ENCODE measurements at regions not wholly inside any gene's neighbourhood (a gene's known extent, or its start where the extent isn't known, plus 50 kb on each side); places are given as distances from the start of the nearest gene placed in this dataset.

GRCh38 chr7:124443762-124444161 is 321.8 kb downstream of the GPR37 start:
- no peaks in the 10 kb centered on the region for H3K27me3 Mint-ChIP-seq (ENCODE audit: insufficient read depth, low read depth, poor library complexity)
- no peak overlapping the region for H3K4me2 ChIP-seq
- H3K79me2 ChIP-seq (replicated peaks; ENCODE audit: insufficient read depth), result no peaks in the 10 kb centered on the region
- DNase-seq (ENCODE audit: low spot score), result no peak
- no peak overlapping the region for H3K4me3 Mint-ChIP-seq
- H3K27ac ChIP-seq (ENCODE audit: low read depth), result no peak overlapping the region
- H4K20me1 ChIP-seq (replicated peaks; ENCODE audit: insufficient read depth), result no peaks in the 10 kb centered on the region
- H3K4me1 ChIP-seq (ENCODE audit: insufficient read depth), result peaks cover 6% of the 10 kb centered on the region; the same call in 1 of the 2 replicates
- no peak overlapping the region for H2AFZ ChIP-seq
- no peak overlapping the region for H3K4me3 ChIP-seq
- no peaks in the 10 kb centered on the region for H3K27me3 ChIP-seq (ENCODE audit: insufficient read depth)
- H3K27ac Mint-ChIP-seq, result no peak overlapping the region
- H3K9me3 Mint-ChIP-seq, result no peaks in the 10 kb centered on the region
- H3K4me1 Mint-ChIP-seq, result peaks cover 3% of the 10 kb centered on the region; the same call in 1 of the 3 replicates
- no peak for TF ChIP-seq ZNF114 (CRISPR knock-in tag; IDR thresholded peaks at IDR 0.05)
- no peak for TF ChIP-seq REST (IDR thresholded peaks at IDR 0.05; ENCODE audit: unreplicated experiment)
- H3K36me3 Mint-ChIP-seq (ENCODE audit: low read depth), result no peaks in the 10 kb centered on the region
- no peaks in the 10 kb centered on the region for H3K36me3 ChIP-seq (ENCODE audit: insufficient read depth)
- no peaks in the 10 kb centered on the region for H3K9me2 ChIP-seq (ENCODE audit: insufficient read depth)
- H3F3A ChIP-seq (replicated peaks; ENCODE audit: low read depth), result no peaks in the 10 kb centered on the region
- no peak for ATAC-seq

- Mint-ChIP-seq H3K36me3 (ENCODE audit: low read depth) (no peaks in the 10 kb centered on the region), H3K4me1 (no peaks in the 10 kb centered on the region), H3K27me3 (ENCODE audit: insufficient read depth, low read depth, poor library complexity) (no peaks in the 10 kb centered on the region), H3K27ac (no peak overlapping the region), H3K9me3 (no peaks in the 10 kb centered on the region), H3K4me3 (no peak overlapping the region)
- no peaks in the 10 kb centered on the region for H4K20me1 ChIP-seq (replicated peaks; ENCODE audit: insufficient read depth)
- no peak overlapping the region for H2AFZ ChIP-seq
- no peaks in the 10 kb centered on the region for H3K36me3 ChIP-seq (ENCODE audit: insufficient read depth)
- H3K4me3 ChIP-seq, result no peak overlapping the region
- H3K79me2 ChIP-seq (replicated peaks; ENCODE audit: insufficient read depth), result no peaks in the 10 kb centered on the region
- H3K27me3 ChIP-seq (ENCODE audit: insufficient read depth), result no peaks in the 10 kb centered on the region
- no peaks in the 10 kb centered on the region for H3K9me2 ChIP-seq (ENCODE audit: insufficient read depth)
- H3K4me2 ChIP-seq, result no peak overlapping the region
- H3K4me1 ChIP-seq (ENCODE audit: insufficient read depth), result no peaks in the 10 kb centered on the region
- no peak overlapping the region for H3K27ac ChIP-seq (ENCODE audit: low read depth)
- H3F3A ChIP-seq (replicated peaks; ENCODE audit: low read depth), result no peaks in the 10 kb centered on the region
- ATAC-seq, result no peak
- TF ChIP-seq ETS1 (IDR thresholded peaks at IDR 0.05) (no peak), EZH2 (IDR thresholded peaks at IDR 0.05; ENCODE audit: low read depth, unreplicated experiment) (no peak), REST (IDR thresholded peaks at IDR 0.05; ENCODE audit: unreplicated experiment) (no peak), POLR2AphosphoS5 (IDR thresholded peaks at IDR 0.05; ENCODE audit: low read depth) (no peak), CREB1 (CRISPR knock-in tag; IDR thresholded peaks at IDR 0.05; ENCODE audit: low read depth) (no peak), JUNB (IDR thresholded peaks at IDR 0.05; ENCODE audit: unreplicated experiment) (no peak), NANOG (IDR thresholded peaks at IDR 0.05; ENCODE audit: borderline replicate concordance) (no peak), ZNF331 (CRISPR knock-in tag; IDR thresholded peaks at IDR 0.05; ENCODE audit: low read depth) (no peak)
- DNase-seq (ENCODE audit: low spot score), result no peak
Measured at GRCh38 chr7:124440081-124440480, 325.5 kb downstream of the GPR37 start.

All from GM23338 (cell line).